OCI-LY1 (cell line): ENCODE measurements at regions not wholly inside any gene's neighbourhood (a gene's known extent, or its start where the extent isn't known, plus 50 kb on each side); places are given as distances from the start of the nearest gene placed in this dataset.

Source experiments
- H2AFZ ChIP-seq: fragments of 200-600 bp; sonication (generic), shearing (Covaris generic); 2 replicates; pipeline ENCODE4 v1.6.0; 2014; ENCODE audit warnings: antibody characterized with exemption, mild to moderate bottlenecking, low read length
- H3F3A ChIP-seq: fragments of 200-600 bp; sonication (generic), shearing (Covaris generic); 2 replicates; pipeline ENCODE4 v1.6.0; 2014; ENCODE audit warnings: mild to moderate bottlenecking, antibody characterized with exemption, low read length, moderate library complexity; ENCODE audit not compliant: insufficient read depth
- H3K27ac ChIP-seq: fragments of 200-600 bp; sonication (generic); 2 replicates; pipeline ENCODE4 v1.5.1; 2014; ENCODE audit warnings: low read length, mixed run types, mild to moderate bottlenecking, low read depth; ENCODE audit not compliant: poor library complexity, severe bottlenecking
- H3K27me3 ChIP-seq: fragments of 200-600 bp; sonication (generic); 2 replicates; pipeline ENCODE4 v1.6.0; 2014; ENCODE audit warnings: antibody characterized with exemption, mild to moderate bottlenecking, low read length, moderate library complexity; ENCODE audit not compliant: insufficient read depth
- H3K36me3 ChIP-seq: fragments of 200-600 bp; sonication (generic); 2 replicates; pipeline ENCODE4 v1.6.1; 2014; ENCODE audit warnings: mild to moderate bottlenecking, antibody characterized with exemption, low read length, moderate library complexity, mixed read lengths; ENCODE audit not compliant: insufficient read depth
- H3K4me1 ChIP-seq: fragments of 200-600 bp; sonication (generic); 2 replicates; pipeline ENCODE4 v1.5.1; 2014; ENCODE audit warnings: mild to moderate bottlenecking, low read length, moderate library complexity; ENCODE audit not compliant: insufficient read depth, severe bottlenecking
- H3K4me2 ChIP-seq: fragments of 200-600 bp; sonication (generic), shearing (Covaris generic); 2 replicates; pipeline ENCODE4 v1.6.1; 2014; ENCODE audit warnings: low read length
- H3K4me3 ChIP-seq: fragments of 200-600 bp; sonication (generic); 2 replicates; pipeline ENCODE4 v1.5.1; 2014; ENCODE audit warnings: low read length, low read depth, mild to moderate bottlenecking, mixed read lengths; ENCODE audit not compliant: poor library complexity, severe bottlenecking
- H3K79me2 ChIP-seq: fragments of 200-600 bp; shearing (Covaris generic); 2 replicates; pipeline ENCODE4 v1.6.1; 2016; ENCODE audit warnings: mixed run types, low read length, mixed read lengths; ENCODE audit not compliant: insufficient read depth
- H3K9ac ChIP-seq: fragments of 200-600 bp; sonication (generic), shearing (Covaris generic); 2 replicates; pipeline ENCODE4 v1.6.1; 2014; ENCODE audit warnings: mild to moderate bottlenecking, low read length, mixed read lengths
- H3K9me2 ChIP-seq: fragments of 200-600 bp; sonication (generic), shearing (Covaris generic); 2 replicates; pipeline ENCODE4 v1.6.1; 2014; ENCODE audit warnings: low read depth, mild to moderate bottlenecking, low read length, mixed read lengths
- H3K9me3 ChIP-seq: fragments of 200-600 bp; shearing (Covaris generic); 2 replicates; pipeline ENCODE4 v1.6.1; 2014; ENCODE audit warnings: low read length, mixed read lengths
- H4K20me1 ChIP-seq: fragments of 200-600 bp; sonication (generic), shearing (Covaris generic); 2 replicates; pipeline ENCODE4 v1.6.0; 2016; ENCODE audit warnings: mild to moderate bottlenecking, low read length; ENCODE audit not compliant: insufficient read depth
- CTCF ChIP-seq: fragments of 200-600 bp; sonication (generic), shearing (Covaris generic); IDR thresholded peaks from 2 replicates; pipeline ENCODE4 v1.5.1; 2017; ENCODE audit warnings: mild to moderate bottlenecking, antibody characterized with exemption, low read length, moderate library complexity, mixed read lengths
- EZH2 ChIP-seq: fragments of 200-600 bp; sonication (generic), shearing (Covaris generic); IDR thresholded peaks from 2 replicates; pipeline ENCODE4 v1.8.0; 2017; ENCODE audit warnings: borderline replicate concordance, mixed run types, mild to moderate bottlenecking, antibody characterized with exemption, low read length, moderate library complexity, mixed read lengths

- H3K4me1 ChIP-seq = no peaks in the 10 kb centered on the region
- H3K9ac ChIP-seq = no peak overlapping the region
- H3K9me3 ChIP-seq = no peaks in the 10 kb centered on the region
- H3K79me2 ChIP-seq = no peaks in the 10 kb centered on the region
- no peak overlapping the region for H2AFZ ChIP-seq
- H4K20me1 ChIP-seq = no peaks in the 10 kb centered on the region
- no peak overlapping the region for H3K4me2 ChIP-seq
- no peaks in the 10 kb centered on the region for H3K36me3 ChIP-seq
- TF ChIP-seq CTCF (no peak), EZH2 (no peak)
- H3F3A ChIP-seq = no peaks in the 10 kb centered on the region
- no peaks in the 10 kb centered on the region for H3K27me3 ChIP-seq
- H3K4me3 ChIP-seq = no peak overlapping the region
- H3K27ac ChIP-seq = no peak overlapping the region
- H3K9me2 ChIP-seq = no peaks in the 10 kb centered on the region
Measured at GRCh38 chr5:125798307-125798706, 624.9 kb upstream of the GRAMD2B start.

GRCh38 chr5:125812651-125813050 lies 610.6 kb upstream of the GRAMD2B start:
- no peak for TF ChIP-seq CTCF
- TF ChIP-seq EZH2 = no peak
- H2AFZ ChIP-seq = no peak overlapping the region
- H3K27me3 ChIP-seq = no peaks in the 10 kb centered on the region

GRCh38 chr5:125813221-125813974 lies 609.8 kb upstream of the GRAMD2B start:
- no peaks in the 10 kb centered on the region for H3K4me1 ChIP-seq
- H2AFZ ChIP-seq = no peak overlapping the region
- H4K20me1 ChIP-seq = no peaks in the 10 kb centered on the region
- H3K9ac ChIP-seq = no peak overlapping the region
- TF ChIP-seq EZH2 (no peak), CTCF (no peak)
- H3K9me2 ChIP-seq = no peaks in the 10 kb centered on the region
- no peaks in the 10 kb centered on the region for H3F3A ChIP-seq
- H3K36me3 ChIP-seq = no peaks in the 10 kb centered on the region
- H3K27me3 ChIP-seq = no peaks in the 10 kb centered on the region
- no peak overlapping the region for H3K4me3 ChIP-seq
- no peaks in the 10 kb centered on the region for H3K9me3 ChIP-seq
- no peak overlapping the region for H3K4me2 ChIP-seq
- H3K27ac ChIP-seq = no peak overlapping the region
- no peaks in the 10 kb centered on the region for H3K79me2 ChIP-seq

More at GRCh38 chr5:125812651-125813050, 610.6 kb upstream of the GRAMD2B start:
- Histone ChIP-seq H3K9ac (no peak overlapping the region), H3K79me2 (no peaks in the 10 kb centered on the region), H3K27ac (no peak overlapping the region), H3F3A (no peaks in the 10 kb centered on the region), H3K36me3 (no peaks in the 10 kb centered on the region), H3K9me2 (no peaks in the 10 kb centered on the region), H3K4me2 (no peak overlapping the region), H3K4me3 (no peak overlapping the region), H4K20me1 (no peaks in the 10 kb centered on the region), H3K4me1 (no peaks in the 10 kb centered on the region), H3K9me3 (no peaks in the 10 kb centered on the region)
